Adrenal gland (tissue), 5 donors: ENCODE measurements at regions not wholly inside any gene's neighbourhood (a gene's known extent, or its start where the extent isn't known, plus 50 kb on each side); places are given as distances from the start of the nearest gene placed in this dataset.

Experiments used
- POLR2A ChIP-seq, 2 donors: fragments of 450-650 bp; IDR thresholded peaks; one replicate each; pipeline ENCODE4 v1.6.1; 2017; ENCODE audit warnings: antibody characterized with exemption in 2 of 2, mild to moderate bottlenecking in 2 of 2, moderate library complexity in 1 of 2
- TF ChIP-seq, protein P1 (sequence below), 6 experiments: fragments of 450-650 bp in 4 of 6; fragments of 200-600 bp in 2 of 6; sonication (generic) in 1 of 6; IDR thresholded peaks; 1 replicate in 5 of 6; 2 replicates in 1 of 6; pipeline versions ENCODE4 v1.5.1 to v1.8.0; 2016 to 2021; ENCODE audit warnings: antibody characterized with exemption in 6 of 6, mild to moderate bottlenecking in 2 of 6, moderate library complexity in 1 of 6
- donor health status: DM: no; HTN: no; CAD: no.

DNA sequence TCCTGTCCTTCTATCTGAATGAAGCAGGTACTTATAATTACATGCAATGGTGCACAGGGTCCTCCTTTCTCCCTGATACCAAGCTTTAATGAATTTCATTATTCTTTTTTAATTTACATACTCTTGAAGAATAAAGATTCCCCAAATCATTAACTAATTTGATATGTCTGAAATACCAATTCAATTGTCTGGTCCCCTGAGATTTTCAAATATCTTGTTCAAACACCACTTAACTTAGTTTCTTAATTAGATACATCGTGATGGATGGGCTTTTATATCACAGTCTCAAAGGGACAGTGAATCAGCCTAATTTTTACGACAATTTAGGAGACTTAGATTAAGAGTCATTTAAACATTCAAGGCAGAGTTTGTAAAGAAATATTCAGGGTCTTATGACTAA, 1054.6 kb downstream of the PLA2G4A start:
- no peak for TF ChIP-seq POLR2A (IDR thresholded peaks at IDR 0.05)
- TF ChIP-seq, protein P1, sequence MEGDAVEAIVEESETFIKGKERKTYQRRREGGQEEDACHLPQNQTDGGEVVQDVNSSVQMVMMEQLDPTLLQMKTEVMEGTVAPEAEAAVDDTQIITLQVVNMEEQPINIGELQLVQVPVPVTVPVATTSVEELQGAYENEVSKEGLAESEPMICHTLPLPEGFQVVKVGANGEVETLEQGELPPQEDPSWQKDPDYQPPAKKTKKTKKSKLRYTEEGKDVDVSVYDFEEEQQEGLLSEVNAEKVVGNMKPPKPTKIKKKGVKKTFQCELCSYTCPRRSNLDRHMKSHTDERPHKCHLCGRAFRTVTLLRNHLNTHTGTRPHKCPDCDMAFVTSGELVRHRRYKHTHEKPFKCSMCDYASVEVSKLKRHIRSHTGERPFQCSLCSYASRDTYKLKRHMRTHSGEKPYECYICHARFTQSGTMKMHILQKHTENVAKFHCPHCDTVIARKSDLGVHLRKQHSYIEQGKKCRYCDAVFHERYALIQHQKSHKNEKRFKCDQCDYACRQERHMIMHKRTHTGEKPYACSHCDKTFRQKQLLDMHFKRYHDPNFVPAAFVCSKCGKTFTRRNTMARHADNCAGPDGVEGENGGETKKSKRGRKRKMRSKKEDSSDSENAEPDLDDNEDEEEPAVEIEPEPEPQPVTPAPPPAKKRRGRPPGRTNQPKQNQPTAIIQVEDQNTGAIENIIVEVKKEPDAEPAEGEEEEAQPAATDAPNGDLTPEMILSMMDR (IDR thresholded peaks at IDR 0.05): no peak
